ENCODE measurements at regions not wholly inside any gene's neighbourhood (a gene's known extent, or its start where the extent isn't known, plus 50 kb on each side); places are given as distances from the start of the nearest gene placed in this dataset.

- Mint-ChIP-seq H3K4me3 (no peak overlapping the region), H3K36me3 (no peaks in the 10 kb centered on the region)
Measured at GRCh38 chr3:124567179-124567578, 163.1 kb upstream of the UMPS start.

GRCh38 chr3:124569761-124570160, 160.5 kb upstream of the UMPS start:
- Mint-ChIP-seq H3K27me3 (peaks cover 0 to 4% (median 3%) of the 10 kb centered on the region in 3 donors), H3K4me3 (no peak overlapping the region), H3K9me3 (no peaks in the 10 kb centered on the region), H3K4me1 (no peaks in the 10 kb centered on the region), H3K36me3 (no peaks in the 10 kb centered on the region), H3K27ac (no peak overlapping the region)
- no peak for DNase-seq
- no peak for ATAC-seq (ENCODE audit: low read depth in 2 of 2)

More at GRCh38 chr3:124567179-124567578, 163.1 kb upstream of the UMPS start:
- no peaks in the 10 kb centered on the region for H3K4me1 Mint-ChIP-seq
- H3K9me3 Mint-ChIP-seq, result no peaks in the 10 kb centered on the region
- DNase-seq (no peak), ATAC-seq (ENCODE audit: low read depth in 2 of 2) (no peak)
- peak overlapping the region in 1 of 6 donors; percentile 87 for H3K27ac Mint-ChIP-seq
- H3K27me3 Mint-ChIP-seq, result peaks cover 8 to 18% (median 15%) of the 10 kb centered on the region in 3 donors

- H3K4me3 Mint-ChIP-seq, result no peak overlapping the region
- peaks cover 0 to 8% (median under 1%) of the 10 kb centered on the region in 3 donors for H3K27me3 Mint-ChIP-seq
- no peaks in the 10 kb centered on the region for H3K4me1 Mint-ChIP-seq
- H3K9me3 Mint-ChIP-seq, result no peaks in the 10 kb centered on the region
- no peak for ATAC-seq (ENCODE audit: low read depth in 2 of 2)
- no peak for DNase-seq
- H3K36me3 Mint-ChIP-seq, result no peaks in the 10 kb centered on the region
- H3K27ac Mint-ChIP-seq, result peak overlapping the region in 1 of 6 donors; percentile 59
Measured at GRCh38 chr3:124570232-124570631, 160.0 kb upstream of the UMPS start.

- peaks cover 0 to 17% (median 0%) of the 10 kb centered on the region in 3 donors for H3K27me3 Mint-ChIP-seq
- H3K36me3 Mint-ChIP-seq, result no peaks in the 10 kb centered on the region
- DNase-seq (no peak), ATAC-seq (ENCODE audit: low read depth in 2 of 2) (no peak)
- peaks cover 0 to 6% (median 4%) of the 10 kb centered on the region in 3 donors for H3K4me1 Mint-ChIP-seq
- H3K27ac Mint-ChIP-seq, result no peak overlapping the region
- no peaks in the 10 kb centered on the region for H3K9me3 Mint-ChIP-seq
- H3K4me3 Mint-ChIP-seq, result no peak overlapping the region
Measured at GRCh38 chr3:124572851-124573405, 157.3 kb upstream of the UMPS start.

- H3K4me1 Mint-ChIP-seq, result peaks cover 0 to 9% (median 4%) of the 10 kb centered on the region in 3 donors
- no peak for ATAC-seq (ENCODE audit: low read depth in 2 of 2)
- no peaks in the 10 kb centered on the region for H3K36me3 Mint-ChIP-seq
- no peak overlapping the region for H3K27ac Mint-ChIP-seq
- no peak overlapping the region for H3K4me3 Mint-ChIP-seq
- no peaks in the 10 kb centered on the region for H3K9me3 Mint-ChIP-seq
- DNase-seq, result no peak
- peaks cover 0 to 17% (median 0%) of the 10 kb centered on the region in 3 donors for H3K27me3 Mint-ChIP-seq
Measured at GRCh38 chr3:124574012-124574411, 156.2 kb upstream of the UMPS start.

- H3K4me3 Mint-ChIP-seq, result peak overlapping the region in 2 of 8 donors; percentile 5 to 26
- DNase-seq, result no peak
- peaks cover 0 to 9% (median 4%) of the 10 kb centered on the region in 3 donors for H3K4me1 Mint-ChIP-seq
- no peaks in the 10 kb centered on the region for H3K9me3 Mint-ChIP-seq
- peak overlapping the region in 1 of 6 donors; percentile 88 for H3K27ac Mint-ChIP-seq
- no peak for ATAC-seq (ENCODE audit: low read depth in 2 of 2)
- H3K36me3 Mint-ChIP-seq, result no peaks in the 10 kb centered on the region
- peaks cover 5 to 17% (median 9%) of the 10 kb centered on the region in 3 donors for H3K27me3 Mint-ChIP-seq
Measured at GRCh38 chr3:124576565-124577493, 153.4 kb upstream of the UMPS start.

- Mint-ChIP-seq H3K27me3 (peaks cover 9 to 17% (median 10%) of the 10 kb centered on the region in 3 donors), H3K4me3 (no peak overlapping the region), H3K36me3 (no peaks in the 10 kb centered on the region), H3K4me1 (peaks cover 0 to 9% (median 4%) of the 10 kb centered on the region in 3 donors), H3K27ac (no peak overlapping the region), H3K9me3 (peaks cover 0 to 2% (median 0%) of the 10 kb centered on the region in 7 donors)
- ATAC-seq (ENCODE audit: low read depth in 2 of 2) (no peak), DNase-seq (no peak)
Measured at GRCh38 chr3:124577494-124578167, 152.6 kb upstream of the UMPS start.

GRCh38 chr3:124579641-124580040, 150.6 kb upstream of the UMPS start:
- Mint-ChIP-seq H3K9me3 (peaks cover 0 to 4% (median 0%) of the 10 kb centered on the region in 7 donors), H3K4me3 (no peak overlapping the region), H3K4me1 (peaks cover 0 to 24% (median 4%) of the 10 kb centered on the region in 3 donors), H3K27ac (peak overlapping the region in 1 of 6 donors; percentile 28), H3K27me3 (peaks cover 22 to 30% (median 23%) of the 10 kb centered on the region in 3 donors), H3K36me3 (no peaks in the 10 kb centered on the region)
- ATAC-seq (ENCODE audit: low read depth in 2 of 2) (no peak), DNase-seq (no peak)

- peaks cover 35 to 48% (median 41%) of the 10 kb centered on the region in 3 donors for H3K27me3 Mint-ChIP-seq
- H3K4me3 Mint-ChIP-seq, result no peak overlapping the region
- ATAC-seq (ENCODE audit: low read depth in 2 of 2) (no peak), DNase-seq (no peak)
- peaks cover 0 to 33% (median 10%) of the 10 kb centered on the region in 3 donors for H3K4me1 Mint-ChIP-seq
- H3K36me3 Mint-ChIP-seq, result no peaks in the 10 kb centered on the region
- H3K27ac Mint-ChIP-seq, result no peak overlapping the region
- H3K9me3 Mint-ChIP-seq, result peaks cover 0 to 4% (median 0%) of the 10 kb centered on the region in 7 donors
Measured at GRCh38 chr3:124582196-124582595, 148.1 kb upstream of the UMPS start.

GRCh38 chr3:124582621-124583395, 147.4 kb upstream of the UMPS start:
- H3K27ac Mint-ChIP-seq, result no peak overlapping the region
- peak overlapping the region in 1 of 8 donors; percentile 77 for H3K4me3 Mint-ChIP-seq

GRCh38 chr3:124584245-124584551, 146.1 kb upstream of the UMPS start:
- ATAC-seq (ENCODE audit: low read depth in 2 of 2), result no peak
- Mint-ChIP-seq H3K4me3 (peak overlapping the region in 6 of 8 donors; percentile 17 to 59 (median 36)), H3K9me3 (peaks cover 0 to 4% (median 0%) of the 10 kb centered on the region in 7 donors), H3K4me1 (peaks cover 0 to 26% (median 10%) of the 10 kb centered on the region in 3 donors), H3K36me3 (no peaks in the 10 kb centered on the region), H3K27me3 (peaks cover 47 to 66% (median 61%) of the 10 kb centered on the region in 3 donors), H3K27ac (peak overlapping the region in 1 of 6 donors; percentile 49)
- DNase-seq, result no peak

More at GRCh38 chr3:124582621-124583395, 147.4 kb upstream of the UMPS start:
- Mint-ChIP-seq H3K4me1 (peaks cover 0 to 29% (median 10%) of the 10 kb centered on the region in 3 donors), H3K36me3 (no peaks in the 10 kb centered on the region), H3K9me3 (peaks cover 0 to 4% (median 0%) of the 10 kb centered on the region in 7 donors), H3K27me3 (peaks cover 40 to 53% (median 47%) of the 10 kb centered on the region in 3 donors)
- ATAC-seq (ENCODE audit: low read depth in 2 of 2), result no peak
- no peak for DNase-seq

GRCh38 chr3:124584552-124585391, 145.5 kb upstream of the UMPS start:
- no peaks in the 10 kb centered on the region for H3K36me3 Mint-ChIP-seq
- H3K4me3 Mint-ChIP-seq, result peak overlapping the region; percentile 32 to 88 (median 75)
- H3K27ac Mint-ChIP-seq, result peak overlapping the region in 1 of 6 donors; percentile 62
- peaks cover 0 to 4% (median 0%) of the 10 kb centered on the region in 7 donors for H3K9me3 Mint-ChIP-seq
- peaks cover 47 to 68% (median 62%) of the 10 kb centered on the region in 3 donors for H3K27me3 Mint-ChIP-seq
- no peak for DNase-seq
- peak in 1 of 2 donors; percentile 48 for ATAC-seq (ENCODE audit: low read depth in 2 of 2)
- peaks cover 0 to 26% (median 10%) of the 10 kb centered on the region in 3 donors for H3K4me1 Mint-ChIP-seq
